Endodermal cell (in vitro differentiated cells): ENCODE measurements at regions not wholly inside any gene's neighbourhood (a gene's known extent, or its start where the extent isn't known, plus 50 kb on each side); places are given as distances from the start of the nearest gene placed in this dataset.

Experiments used
- DNase-seq: peaks from one replicate; pipeline ENCODE4 v3.0.0-alpha.2; 2017
- H3K27ac ChIP-seq: 2 replicates; pipeline ENCODE4 v1.5.1; 2013; ENCODE audit warnings: mild to moderate bottlenecking, low read depth, low read length, moderate library complexity
- H3K27me3 ChIP-seq: 2 replicates; pipeline ENCODE4 v1.6.1; 2013; ENCODE audit warnings: mild to moderate bottlenecking, low read length, moderate library complexity; ENCODE audit not compliant: insufficient read depth, control insufficient read depth, poor library complexity, severe bottlenecking
- H3K36me3 ChIP-seq: 2 replicates; pipeline ENCODE4 v1.7.0; 2013; ENCODE audit warnings: mild to moderate bottlenecking, low read length, moderate library complexity; ENCODE audit not compliant: control insufficient read depth, insufficient read depth
- H3K4me1 ChIP-seq: one replicate; pipeline ENCODE4 v1.7.0; 2013; ENCODE audit warnings: low read length; ENCODE audit not compliant: control insufficient read depth, insufficient read depth
- H3K4me3 ChIP-seq: 2 replicates; pipeline ENCODE4 v1.5.1; 2013; ENCODE audit warnings: mild to moderate bottlenecking, low read length, moderate library complexity
- H3K9ac ChIP-seq: 2 replicates; pipeline ENCODE4 v1.6.1; 2013; ENCODE audit warnings: mild to moderate bottlenecking, low read length, moderate library complexity; ENCODE audit not compliant: poor library complexity, severe bottlenecking; ENCODE audit errors: extremely low read depth
- H3K9me3 ChIP-seq: 2 replicates; pipeline ENCODE4 v1.6.1; 2013; ENCODE audit warnings: mild to moderate bottlenecking, low read length, moderate library complexity; ENCODE audit not compliant: control insufficient read depth
- H3K27ac Mint-ChIP-seq: 2 replicates; pipeline ENCODE4 v1.8.0; 2020; ENCODE audit warnings: mixed read lengths
- H3K27me3 Mint-ChIP-seq: 2 replicates; pipeline ENCODE4 v1.8.0; 2021; ENCODE audit warnings: mild to moderate bottlenecking, mixed read lengths; ENCODE audit not compliant: insufficient read depth
- H3K36me3 Mint-ChIP-seq: 2 replicates; pipeline ENCODE4 v1.8.0; 2020; ENCODE audit warnings: low read depth, mixed read lengths
- H3K4me1 Mint-ChIP-seq: 2 replicates; pipeline ENCODE4 v1.8.0; 2020; ENCODE audit warnings: mixed read lengths
- H3K4me3 Mint-ChIP-seq: 2 replicates; pipeline ENCODE4 v1.8.0; 2020; ENCODE audit warnings: mild to moderate bottlenecking, moderate library complexity, mixed read lengths
- H3K9me3 Mint-ChIP-seq: 2 replicates; pipeline ENCODE4 v1.8.0; 2020; ENCODE audit warnings: mild to moderate bottlenecking, mixed read lengths
- WGBS, 2 experiments: methylation state at CpG; one replicate each; pipeline versions ENCODE4 v1.1.5 to v1.1.7; 2013; ENCODE audit warnings: missing lambda C conversion rate in 2 of 2, mixed read lengths in 1 of 2; ENCODE audit not compliant: insufficient coverage in 1 of 2, insufficient read length in 1 of 2; 5-methylcytosine and 5-hydroxymethylcytosine counted together
- TF ChIP-seq, protein P1 (sequence below): fragments of 200-600 bp; sonication (generic); conservative IDR thresholded peaks from 2 replicates; pipeline ENCODE4 v1.5.0; 2021; ENCODE audit warnings: antibody characterized with exemption, mild to moderate bottlenecking

- TF ChIP-seq, protein P1, sequence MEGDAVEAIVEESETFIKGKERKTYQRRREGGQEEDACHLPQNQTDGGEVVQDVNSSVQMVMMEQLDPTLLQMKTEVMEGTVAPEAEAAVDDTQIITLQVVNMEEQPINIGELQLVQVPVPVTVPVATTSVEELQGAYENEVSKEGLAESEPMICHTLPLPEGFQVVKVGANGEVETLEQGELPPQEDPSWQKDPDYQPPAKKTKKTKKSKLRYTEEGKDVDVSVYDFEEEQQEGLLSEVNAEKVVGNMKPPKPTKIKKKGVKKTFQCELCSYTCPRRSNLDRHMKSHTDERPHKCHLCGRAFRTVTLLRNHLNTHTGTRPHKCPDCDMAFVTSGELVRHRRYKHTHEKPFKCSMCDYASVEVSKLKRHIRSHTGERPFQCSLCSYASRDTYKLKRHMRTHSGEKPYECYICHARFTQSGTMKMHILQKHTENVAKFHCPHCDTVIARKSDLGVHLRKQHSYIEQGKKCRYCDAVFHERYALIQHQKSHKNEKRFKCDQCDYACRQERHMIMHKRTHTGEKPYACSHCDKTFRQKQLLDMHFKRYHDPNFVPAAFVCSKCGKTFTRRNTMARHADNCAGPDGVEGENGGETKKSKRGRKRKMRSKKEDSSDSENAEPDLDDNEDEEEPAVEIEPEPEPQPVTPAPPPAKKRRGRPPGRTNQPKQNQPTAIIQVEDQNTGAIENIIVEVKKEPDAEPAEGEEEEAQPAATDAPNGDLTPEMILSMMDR, result no peak
- Mint-ChIP-seq H3K36me3 (no peaks in the 10 kb centered on the region), H3K9me3 (no peaks in the 10 kb centered on the region), H3K4me1 (no peaks in the 10 kb centered on the region), H3K27me3 (no peaks in the 10 kb centered on the region), H3K4me3 (no peak overlapping the region), H3K27ac (no peak overlapping the region)
- Histone ChIP-seq H3K9me3 (no peaks in the 10 kb centered on the region), H3K4me1 (no peaks in the 10 kb centered on the region), H3K27me3 (no peaks in the 10 kb centered on the region), H3K4me3 (no peak overlapping the region), H3K9ac (no peak overlapping the region), H3K27ac (no peak overlapping the region), H3K36me3 (no peaks in the 10 kb centered on the region)
- 90 to 98% methylated on average over 5 of the region's 5 CpGs for WGBS, 2 experiments
- no peak for DNase-seq
Measured at GRCh38 chr12:60468546-60468945, 872.7 kb downstream of the SLC16A7 start.

DNA sequence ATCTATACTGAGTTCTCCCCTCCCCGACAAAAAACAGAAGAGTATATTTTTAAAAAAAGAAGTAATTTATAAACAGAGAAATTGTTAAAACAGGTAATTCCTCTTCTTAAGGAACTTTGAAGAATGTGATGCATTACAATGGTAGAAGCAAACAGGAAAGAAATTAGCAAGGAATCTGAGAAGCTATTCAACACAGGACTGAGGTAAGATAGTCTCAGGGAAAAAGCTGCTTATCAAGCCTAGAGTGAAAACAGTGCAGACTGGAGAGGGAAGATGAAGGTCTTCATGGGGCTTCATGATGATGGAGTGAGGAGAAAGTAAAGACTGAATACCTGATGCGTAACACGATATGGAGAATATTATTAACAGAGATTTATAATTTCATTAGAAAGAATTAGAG is 880.0 kb downstream of the SLC16A7 start:
- TF ChIP-seq, protein P1, result no peak
- Histone ChIP-seq H3K27me3 (no peaks in the 10 kb centered on the region), H3K4me3 (no peak overlapping the region), H3K9ac (no peak overlapping the region), H3K4me1 (no peaks in the 10 kb centered on the region), H3K9me3 (no peaks in the 10 kb centered on the region), H3K36me3 (no peaks in the 10 kb centered on the region), H3K27ac (no peak overlapping the region)
- H3K9me3 Mint-ChIP-seq, result no peaks in the 10 kb centered on the region
- no peak overlapping the region for H3K27ac Mint-ChIP-seq
- 86% methylated on average over 2 of the region's 3 CpGs; no CpG with 5 or more reads in 1 of the 2 experiments for WGBS, 2 experiments
- DNase-seq, result no peak
- peaks cover 7% of the 10 kb centered on the region for H3K4me1 Mint-ChIP-seq
- no peaks in the 10 kb centered on the region for H3K27me3 Mint-ChIP-seq
- no peak overlapping the region for H3K4me3 Mint-ChIP-seq
- H3K36me3 Mint-ChIP-seq, result no peaks in the 10 kb centered on the region

DNA sequence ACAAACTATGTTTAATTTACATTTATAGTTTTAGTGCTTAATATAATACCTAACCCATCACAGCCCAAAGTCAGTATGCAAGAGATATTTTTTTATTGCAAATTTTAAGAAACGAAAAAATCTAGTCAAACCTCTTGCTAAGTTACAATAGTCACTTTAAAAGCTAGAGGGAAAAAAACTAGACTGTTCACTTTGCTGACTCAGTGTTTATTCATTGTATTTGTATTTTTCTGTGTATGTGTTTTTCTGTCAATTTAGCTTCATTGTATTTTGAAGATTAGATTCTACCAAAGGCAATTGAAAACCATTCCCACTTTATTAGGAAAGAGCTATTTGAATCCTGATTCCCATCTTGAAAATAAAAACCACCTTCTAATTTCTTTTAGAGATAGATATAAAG is 891.5 kb downstream of the SLC16A7 start:
- H3K4me1 Mint-ChIP-seq, result peaks cover 28% of the 10 kb centered on the region
- H3K9ac ChIP-seq, result no peak overlapping the region

More for the DNA sequence above, 891.5 kb downstream of the SLC16A7 start:
- H3K27me3 ChIP-seq, result peaks cover 18% of the 10 kb centered on the region
- Mint-ChIP-seq H3K4me3 (no peak overlapping the region), H3K9me3 (no peaks in the 10 kb centered on the region), H3K27ac (no peak overlapping the region), H3K36me3 (no peaks in the 10 kb centered on the region), H3K27me3 (peaks cover 8% of the 10 kb centered on the region)
- TF ChIP-seq, protein P1, result no peak
- H3K4me3 ChIP-seq, result no peak overlapping the region
- no peaks in the 10 kb centered on the region for H3K4me1 ChIP-seq
- no peaks in the 10 kb centered on the region for H3K36me3 ChIP-seq
- 60 to 83% methylated on average over 1 of the region's 1 CpG for WGBS, 2 experiments
- H3K27ac ChIP-seq, result no peak overlapping the region
- H3K9me3 ChIP-seq, result peaks cover 24% of the 10 kb centered on the region
- no peak for DNase-seq
